MM.1S (cell line): ENCODE measurements at regions not wholly inside any gene's neighbourhood (a gene's known extent, or its start where the extent isn't known, plus 50 kb on each side); places are given as distances from the start of the nearest gene placed in this dataset.

Experiments
- EZH2 ChIP-seq: fragments of 300-600 bp; sonication (generic); optimal IDR thresholded peaks from 2 replicates; pipeline ENCODE3; 2017; ENCODE audit warnings: low read depth, mild to moderate bottlenecking, antibody characterized with exemption, low read length, mixed read lengths
- EZH2phosphoT487 ChIP-seq: fragments of 300-600 bp; sonication (generic); IDR thresholded peaks from 2 replicates; pipeline ENCODE4 v1.6.1; 2018; ENCODE audit warnings: antibody characterized with exemption, low read length
- TF ChIP-seq, protein P1 (sequence below): fragments of 300-600 bp; sonication (generic); IDR thresholded peaks from 2 replicates; pipeline ENCODE4 v1.5.1; 2016; ENCODE audit warnings: antibody characterized with exemption, low read length, mixed read lengths

GRCh38 chr19:28744014-28744413, 468.9 kb downstream of the UQCRFS1 start:
- TF ChIP-seq, protein P1, sequence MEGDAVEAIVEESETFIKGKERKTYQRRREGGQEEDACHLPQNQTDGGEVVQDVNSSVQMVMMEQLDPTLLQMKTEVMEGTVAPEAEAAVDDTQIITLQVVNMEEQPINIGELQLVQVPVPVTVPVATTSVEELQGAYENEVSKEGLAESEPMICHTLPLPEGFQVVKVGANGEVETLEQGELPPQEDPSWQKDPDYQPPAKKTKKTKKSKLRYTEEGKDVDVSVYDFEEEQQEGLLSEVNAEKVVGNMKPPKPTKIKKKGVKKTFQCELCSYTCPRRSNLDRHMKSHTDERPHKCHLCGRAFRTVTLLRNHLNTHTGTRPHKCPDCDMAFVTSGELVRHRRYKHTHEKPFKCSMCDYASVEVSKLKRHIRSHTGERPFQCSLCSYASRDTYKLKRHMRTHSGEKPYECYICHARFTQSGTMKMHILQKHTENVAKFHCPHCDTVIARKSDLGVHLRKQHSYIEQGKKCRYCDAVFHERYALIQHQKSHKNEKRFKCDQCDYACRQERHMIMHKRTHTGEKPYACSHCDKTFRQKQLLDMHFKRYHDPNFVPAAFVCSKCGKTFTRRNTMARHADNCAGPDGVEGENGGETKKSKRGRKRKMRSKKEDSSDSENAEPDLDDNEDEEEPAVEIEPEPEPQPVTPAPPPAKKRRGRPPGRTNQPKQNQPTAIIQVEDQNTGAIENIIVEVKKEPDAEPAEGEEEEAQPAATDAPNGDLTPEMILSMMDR = no peak
- TF ChIP-seq EZH2phosphoT487 (no peak), EZH2 (no peak)
